LNCaP clone FGC (cell line): ENCODE measurements at regions not wholly inside any gene's neighbourhood (a gene's known extent, or its start where the extent isn't known, plus 50 kb on each side); places are given as distances from the start of the nearest gene placed in this dataset.

Experiments
- DNase-seq: peaks from one replicate; pipeline ENCODE4 v3.0.0-alpha.2; 2011; ENCODE audit warnings: low read depth
- H3K4me3 ChIP-seq: 2 replicates; pipeline ENCODE4 v1.5.1; 2011; ENCODE audit warnings: mild to moderate bottlenecking, low read depth, low read length, control low read depth
- CTCF ChIP-seq: IDR thresholded peaks from 2 replicates; pipeline ENCODE4 v1.5.1; 2012; ENCODE audit warnings: mild to moderate bottlenecking; ENCODE audit not compliant: control insufficient read depth, insufficient read depth; ENCODE audit errors: extremely low read depth

DNA sequence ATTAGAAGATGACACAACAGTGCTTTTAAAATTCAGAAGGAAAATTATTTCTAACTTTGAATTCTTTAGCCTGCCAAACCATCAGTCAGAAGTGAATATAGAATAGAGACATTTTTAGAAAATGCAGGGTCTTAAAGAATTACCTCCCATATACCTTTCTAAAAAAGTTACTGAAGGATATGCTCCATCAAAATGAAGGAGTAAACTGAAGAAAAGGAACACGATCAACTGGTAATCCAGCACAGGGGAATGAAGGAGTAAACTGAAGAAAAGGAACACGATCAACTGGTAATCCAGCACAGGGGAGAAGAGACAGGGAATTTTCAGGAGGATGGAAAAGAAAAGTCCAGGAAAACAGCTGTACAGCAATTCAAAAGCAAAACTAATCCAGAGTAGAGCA lies 75.4 kb upstream of the LDLRAD3 start:
- no peak for TF ChIP-seq CTCF
- no peak overlapping the region for H3K4me3 ChIP-seq
- DNase-seq, result no peak

DNA sequence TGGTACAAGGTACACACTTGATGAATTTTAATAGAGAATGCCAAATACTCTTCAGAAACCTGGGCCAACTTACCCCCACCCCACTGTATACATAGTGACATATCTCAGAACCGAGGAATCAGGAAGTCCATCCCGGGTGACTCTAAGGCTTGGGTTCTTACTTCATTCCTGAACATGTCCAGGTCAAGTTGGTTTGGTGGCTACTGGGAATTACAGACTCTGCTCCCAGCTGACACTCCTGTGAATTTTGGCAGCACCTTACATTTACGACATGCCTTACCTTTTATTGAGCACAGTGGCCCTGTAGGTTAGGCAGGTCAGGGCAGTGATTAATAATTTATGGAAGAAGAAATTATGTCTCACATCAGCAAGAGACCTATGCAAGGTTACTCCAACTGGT lies 70.1 kb upstream of the LDLRAD3 start:
- H3K4me3 ChIP-seq, result no peak overlapping the region
- no peak for TF ChIP-seq CTCF
- DNase-seq, result peak; percentile 87

DNA sequence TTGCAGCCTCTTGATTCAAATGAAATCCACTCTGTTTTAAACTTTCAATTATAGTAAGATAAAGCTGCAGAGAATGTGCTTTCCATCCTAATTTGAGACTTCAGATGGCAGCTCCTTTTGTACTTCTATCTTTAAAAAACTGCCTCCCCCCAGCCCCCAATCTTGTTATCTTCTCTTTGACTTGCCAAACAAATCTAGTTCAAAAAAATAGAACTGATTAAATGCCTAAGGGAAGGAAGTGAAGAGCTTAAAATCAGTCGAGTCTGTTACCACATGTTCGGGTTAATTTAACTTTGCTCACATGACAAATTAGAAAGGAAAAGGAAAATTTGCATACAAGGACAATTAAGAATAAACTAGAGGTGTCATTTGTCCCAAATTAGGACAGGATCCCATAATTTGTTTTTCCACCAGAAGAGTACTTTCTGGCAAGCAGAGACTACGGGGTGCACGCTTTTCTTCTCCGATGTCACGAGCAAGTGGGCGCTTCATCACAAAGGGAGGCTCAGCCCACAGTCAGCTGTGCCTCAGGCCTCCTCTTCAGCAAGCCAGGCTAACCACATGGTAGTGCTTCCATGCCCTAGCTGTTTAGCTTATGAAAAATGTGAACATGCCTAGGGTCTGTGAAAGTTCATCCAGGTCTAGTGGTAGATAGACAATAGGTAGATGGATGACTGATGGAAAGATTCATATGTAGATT lies 69.0 kb upstream of the LDLRAD3 start:
- no peak for TF ChIP-seq CTCF
- DNase-seq, result no peak

GRCh38 chr11:35875466-35875865 lies 68.4 kb upstream of the LDLRAD3 start:
- no peak for TF ChIP-seq CTCF
- H3K4me3 ChIP-seq, result no peak overlapping the region
- DNase-seq, result no peak

More for the DNA sequence above, 69.0 kb upstream of the LDLRAD3 start:
- H3K4me3 ChIP-seq, result no peak overlapping the region

DNA sequence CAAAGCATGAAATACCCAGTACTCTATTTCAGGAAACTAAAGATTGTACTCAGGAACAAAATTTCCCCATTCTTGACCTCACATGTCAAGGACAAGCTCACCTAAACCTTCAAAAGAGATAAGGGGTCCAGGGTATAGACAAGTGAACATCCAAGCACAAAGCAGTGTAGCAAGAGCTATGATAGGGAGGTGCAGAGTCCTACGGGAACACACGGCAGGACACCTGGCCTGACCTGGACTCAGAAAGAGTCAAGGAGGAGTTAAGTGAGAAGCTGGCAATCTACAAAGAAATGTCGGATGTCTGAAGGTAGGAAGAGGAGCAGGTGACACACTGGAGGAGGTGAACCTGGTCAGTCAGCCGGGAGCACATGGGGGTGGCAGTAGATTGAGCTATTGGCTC lies 67.1 kb upstream of the LDLRAD3 start:
- no peak for DNase-seq
- TF ChIP-seq CTCF, result no peak
- H3K4me3 ChIP-seq, result no peak overlapping the region

DNA sequence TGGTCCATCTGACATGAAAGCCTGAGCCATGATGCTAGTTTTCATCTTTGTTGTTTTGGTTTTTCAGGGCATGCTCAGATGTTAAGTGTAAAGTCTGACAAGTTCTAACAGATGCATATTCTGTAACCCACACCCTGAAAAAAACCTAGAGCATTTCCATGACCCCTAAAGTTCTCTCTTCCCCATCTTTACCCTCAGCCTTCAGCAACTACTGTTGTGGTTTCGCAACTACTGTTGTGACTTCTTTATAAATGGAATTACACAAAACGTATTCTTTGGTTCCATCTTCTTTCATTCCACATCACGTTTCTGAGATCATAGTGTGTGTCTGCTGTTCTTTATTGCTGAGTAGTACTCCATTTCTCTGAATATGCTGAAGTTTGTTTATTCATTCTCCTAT lies 65.1 kb upstream of the LDLRAD3 start:
- DNase-seq, result no peak
- no peak for TF ChIP-seq CTCF
- H3K4me3 ChIP-seq, result no peak overlapping the region

GRCh38 chr11:35879361-35879760 lies 64.5 kb upstream of the LDLRAD3 start:
- no peak overlapping the region for H3K4me3 ChIP-seq
- no peak for TF ChIP-seq CTCF
- no peak for DNase-seq
